ENCODE measurements at regions not wholly inside any gene's neighbourhood (a gene's known extent, or its start where the extent isn't known, plus 50 kb on each side); places are given as distances from the start of the nearest gene placed in this dataset.

DNA sequence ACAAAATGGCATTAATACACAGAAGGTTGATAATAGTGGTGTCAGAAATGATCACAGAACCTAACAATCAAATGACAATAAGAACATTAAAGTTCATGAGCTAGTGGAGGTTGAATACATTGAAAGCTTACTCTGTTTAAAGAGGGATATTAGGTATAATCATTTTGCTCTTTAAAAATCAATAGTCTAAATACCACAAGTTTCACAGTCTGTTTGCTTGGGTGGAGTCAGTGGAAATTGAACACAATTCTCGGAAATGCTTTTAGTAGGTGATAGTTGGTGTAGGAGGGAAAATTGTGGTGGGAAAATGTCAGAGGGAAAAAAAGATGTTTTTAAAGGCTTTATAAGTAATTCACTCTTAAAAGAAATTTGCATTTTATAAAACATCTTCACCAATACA is 197.1 kb downstream of the GLUD2 start:
- TF ChIP-seq CTCF (optimal IDR thresholded peaks at IDR 0.05 in 1 of 3, IDR thresholded peaks at IDR 0.05 in 1 of 3, conservative IDR thresholded peaks at IDR 0.05 in 1 of 3; ENCODE audit: extremely low read depth in 1 of 3, insufficient read depth in 2 of 3, low read length in 3 of 3) (no peak), EZH2 (IDR thresholded peaks at IDR 0.05; ENCODE audit: low read length) (no peak)

Data from keratinocyte (primary cell).